Kidney epithelial cell (primary cell): ENCODE measurements at regions not wholly inside any gene's neighbourhood (a gene's known extent, or its start where the extent isn't known, plus 50 kb on each side); places are given as distances from the start of the nearest gene placed in this dataset.

ENCODE experiments used
- DNase-seq: peaks from one replicate; pipeline ENCODE4 v3.0.0-alpha.2; 2010; ENCODE audit warnings: low read depth
- H3K27me3 ChIP-seq: 2 replicates; pipeline ENCODE4 v1.6.0; 2011; ENCODE audit warnings: low read length; ENCODE audit not compliant: control insufficient read depth, insufficient read depth
- H3K36me3 ChIP-seq: 2 replicates; pipeline ENCODE4 v1.5.1; 2011; ENCODE audit warnings: low read length; ENCODE audit not compliant: control insufficient read depth, insufficient read depth
- H3K4me3 ChIP-seq: 2 replicates; pipeline ENCODE4 v1.5.1; 2011; ENCODE audit warnings: low read depth, mild to moderate bottlenecking, control low read depth, low read length
- TF ChIP-seq, protein P1 (sequence below): IDR thresholded peaks from 2 replicates; pipeline ENCODE4 v1.5.1; 2011; ENCODE audit warnings: mild to moderate bottlenecking, moderate library complexity, low read length, control low read depth, inconsistent platforms; ENCODE audit not compliant: insufficient read depth, poor library complexity, severe bottlenecking

DNA sequence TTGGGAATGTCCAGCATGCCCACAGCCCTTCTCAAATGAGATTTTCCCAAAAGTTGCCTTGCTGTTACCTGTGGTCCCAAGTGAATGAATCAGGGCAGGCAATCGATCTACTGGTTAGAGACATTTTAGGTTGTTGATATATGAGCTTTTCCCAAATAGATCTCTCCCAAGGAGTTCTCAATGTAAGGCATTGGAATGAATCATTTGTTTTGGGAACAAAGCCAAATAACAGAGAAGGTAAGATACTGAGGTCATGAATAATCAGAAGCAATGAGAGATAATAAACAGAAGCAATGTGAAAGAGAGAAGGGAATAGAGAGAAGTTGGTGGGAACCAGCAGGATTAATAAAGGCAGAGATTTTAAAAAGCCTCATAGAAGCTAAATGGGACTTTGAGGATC lies 93.6 kb upstream of the FER start:
- no peaks in the 10 kb centered on the region for H3K27me3 ChIP-seq
- TF ChIP-seq, protein P1, sequence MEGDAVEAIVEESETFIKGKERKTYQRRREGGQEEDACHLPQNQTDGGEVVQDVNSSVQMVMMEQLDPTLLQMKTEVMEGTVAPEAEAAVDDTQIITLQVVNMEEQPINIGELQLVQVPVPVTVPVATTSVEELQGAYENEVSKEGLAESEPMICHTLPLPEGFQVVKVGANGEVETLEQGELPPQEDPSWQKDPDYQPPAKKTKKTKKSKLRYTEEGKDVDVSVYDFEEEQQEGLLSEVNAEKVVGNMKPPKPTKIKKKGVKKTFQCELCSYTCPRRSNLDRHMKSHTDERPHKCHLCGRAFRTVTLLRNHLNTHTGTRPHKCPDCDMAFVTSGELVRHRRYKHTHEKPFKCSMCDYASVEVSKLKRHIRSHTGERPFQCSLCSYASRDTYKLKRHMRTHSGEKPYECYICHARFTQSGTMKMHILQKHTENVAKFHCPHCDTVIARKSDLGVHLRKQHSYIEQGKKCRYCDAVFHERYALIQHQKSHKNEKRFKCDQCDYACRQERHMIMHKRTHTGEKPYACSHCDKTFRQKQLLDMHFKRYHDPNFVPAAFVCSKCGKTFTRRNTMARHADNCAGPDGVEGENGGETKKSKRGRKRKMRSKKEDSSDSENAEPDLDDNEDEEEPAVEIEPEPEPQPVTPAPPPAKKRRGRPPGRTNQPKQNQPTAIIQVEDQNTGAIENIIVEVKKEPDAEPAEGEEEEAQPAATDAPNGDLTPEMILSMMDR, result no peak
- no peak for DNase-seq
- H3K36me3 ChIP-seq, result no peaks in the 10 kb centered on the region
- H3K4me3 ChIP-seq, result no peak overlapping the region

- no peak for DNase-seq
These were observed 94.5 kb upstream of the FER start for GRCh38 chr5:108653201-108653600.

DNA sequence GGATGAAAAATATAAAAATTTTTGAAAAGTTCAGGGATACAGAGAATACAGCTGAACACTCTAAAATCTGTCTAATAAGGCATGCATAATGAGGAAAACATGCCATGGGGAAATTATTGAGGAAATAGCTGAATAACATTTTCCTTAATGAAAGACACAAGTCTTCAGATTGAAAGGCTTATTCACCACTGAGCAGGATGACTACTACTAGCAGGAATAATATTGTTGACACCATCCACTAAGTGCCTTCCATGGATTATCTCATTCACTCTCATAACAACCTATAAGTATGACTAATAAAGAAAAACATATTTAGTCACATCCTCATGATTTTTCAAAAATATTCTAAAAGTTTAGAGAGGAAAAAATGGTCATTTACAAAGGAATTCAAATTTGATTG lies 96.7 kb upstream of the FER start:
- TF ChIP-seq, protein P1, result no peak
- H3K36me3 ChIP-seq, result no peaks in the 10 kb centered on the region
- H3K27me3 ChIP-seq, result no peaks in the 10 kb centered on the region
- no peak for DNase-seq
- no peak overlapping the region for H3K4me3 ChIP-seq

More at GRCh38 chr5:108653201-108653600, 94.5 kb upstream of the FER start:
- Histone ChIP-seq H3K4me3 (no peak overlapping the region), H3K27me3 (no peaks in the 10 kb centered on the region), H3K36me3 (no peaks in the 10 kb centered on the region)
- TF ChIP-seq, protein P1, result no peak

DNA sequence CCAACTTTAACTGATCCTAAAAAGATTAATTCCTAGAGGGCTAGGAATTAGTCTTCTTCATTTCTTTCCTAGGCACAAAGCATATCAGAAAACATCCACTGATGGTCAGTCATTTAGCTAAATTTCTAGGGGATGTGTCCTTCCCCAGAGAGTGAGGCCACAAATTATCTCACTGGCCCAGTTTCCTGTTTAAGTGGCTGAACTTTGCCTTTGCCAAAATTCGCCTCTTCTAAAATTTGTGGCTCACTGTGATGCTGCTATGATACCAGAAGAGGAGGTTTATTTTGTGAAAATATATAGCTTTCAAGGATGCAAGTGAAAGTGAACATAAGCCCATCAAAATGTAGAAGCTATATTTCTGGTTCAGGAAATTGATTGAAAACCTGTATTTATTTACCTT lies 98.1 kb upstream of the FER start:
- TF ChIP-seq, protein P1, result no peak
- DNase-seq, result no peak

DNA sequence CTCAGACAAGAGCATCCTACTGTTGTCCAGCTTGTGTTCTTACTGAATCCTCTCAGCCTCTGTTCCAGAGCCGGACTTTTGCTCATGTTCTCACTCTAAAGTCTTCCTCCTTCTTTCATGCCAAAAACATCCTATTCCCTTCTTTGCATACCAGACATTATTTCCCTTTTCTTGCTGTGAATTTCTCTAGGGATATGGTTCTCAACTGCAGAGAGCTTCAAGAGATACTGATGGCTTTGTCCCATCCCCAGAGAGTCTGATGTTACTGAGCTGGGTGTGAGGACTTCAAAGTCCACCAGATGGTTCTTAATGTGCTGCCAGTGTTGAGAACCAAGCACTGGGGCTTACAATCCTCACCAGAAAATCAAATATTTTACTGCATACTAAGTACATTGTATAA lies 98.6 kb upstream of the FER start:
- Histone ChIP-seq H3K36me3 (no peaks in the 10 kb centered on the region), H3K27me3 (no peaks in the 10 kb centered on the region), H3K4me3 (no peak overlapping the region)
- TF ChIP-seq, protein P1, result no peak
- no peak for DNase-seq

More for the DNA sequence above, 98.1 kb upstream of the FER start:
- Histone ChIP-seq H3K36me3 (no peaks in the 10 kb centered on the region), H3K4me3 (no peak overlapping the region), H3K27me3 (no peaks in the 10 kb centered on the region)

- H3K4me3 ChIP-seq, result no peak overlapping the region
- TF ChIP-seq, protein P1, result peak; percentile 94
- H3K27me3 ChIP-seq, result no peaks in the 10 kb centered on the region
- DNase-seq, result peak; percentile 23
- H3K36me3 ChIP-seq, result no peaks in the 10 kb centered on the region
These were observed 105.4 kb upstream of the FER start for GRCh38 chr5:108642170-108642906.
